GM12873 (cell line): ENCODE measurements at regions not wholly inside any gene's neighbourhood (a gene's known extent, or its start where the extent isn't known, plus 50 kb on each side); places are given as distances from the start of the nearest gene placed in this dataset.

ENCODE experiments used
- CTCF ChIP-seq: IDR thresholded peaks from 2 replicates; pipeline ENCODE4 v1.5.1; 2012; ENCODE audit warnings: low read depth, mild to moderate bottlenecking, moderate library complexity, low read length, control low read depth; ENCODE audit not compliant: insufficient read depth; ENCODE audit errors: missing control alignments

- no peak for TF ChIP-seq CTCF
Observed at GRCh38 chr10:130929422-130930325, 381.8 kb downstream of the TCERG1L start.

GRCh38 chr10:130930821-130931220 lies 380.7 kb downstream of the TCERG1L start:
- TF ChIP-seq CTCF, result no peak

- no peak for TF ChIP-seq CTCF
Observed at GRCh38 chr10:130931256-130931655, 380.3 kb downstream of the TCERG1L start.

GRCh38 chr10:130932326-130933007 lies 379.1 kb downstream of the TCERG1L start:
- TF ChIP-seq CTCF, result no peak

GRCh38 chr10:130933008-130933390 lies 378.5 kb downstream of the TCERG1L start:
- TF ChIP-seq CTCF, result no peak

- no peak for TF ChIP-seq CTCF
Observed at GRCh38 chr10:130934293-130935127, 377.0 kb downstream of the TCERG1L start.

GRCh38 chr10:130935128-130935439 lies 376.4 kb downstream of the TCERG1L start:
- TF ChIP-seq CTCF, result no peak
